ENCODE measurements at regions not wholly inside any gene's neighbourhood (a gene's known extent, or its start where the extent isn't known, plus 50 kb on each side); places are given as distances from the start of the nearest gene placed in this dataset.

DNA sequence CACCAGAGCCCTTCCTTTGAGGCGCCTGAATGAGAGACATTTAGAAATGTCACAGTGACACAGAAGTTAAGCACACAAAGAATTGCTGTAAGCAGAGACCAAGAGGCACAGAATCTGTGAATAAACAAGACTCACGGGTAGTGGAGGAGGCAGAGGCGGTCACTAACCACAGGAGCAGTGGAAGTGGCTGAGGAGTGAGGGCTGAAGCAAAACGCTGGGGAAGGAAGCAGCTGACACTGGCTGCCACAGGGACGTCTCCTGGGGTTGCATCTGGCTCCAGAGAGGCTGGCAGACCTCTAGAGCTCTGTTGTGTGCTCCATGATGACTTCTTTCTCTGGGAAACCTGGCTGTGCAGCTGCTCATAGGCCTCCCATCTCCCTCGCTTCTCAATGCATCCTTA, 65.0 kb upstream of the SLC2A12 start:
- H3K4me3 ChIP-seq, result no peak overlapping the region
- no peaks in the 10 kb centered on the region for H3K27me3 ChIP-seq
- DNase-seq, result no peak
- H3K9ac ChIP-seq (ENCODE audit: low read depth in 2 of 2, low read length in 2 of 2), result no peak overlapping the region
- no peaks in the 10 kb centered on the region for H3K4me1 ChIP-seq
- H3K27ac ChIP-seq, result no peak overlapping the region
- no peaks in the 10 kb centered on the region for H3K36me3 ChIP-seq
- H3K9me3 ChIP-seq, result no peaks in the 10 kb centered on the region
- intact Hi-C loops (cut with DNase I), result no loop called here
- TF ChIP-seq, protein P1, sequence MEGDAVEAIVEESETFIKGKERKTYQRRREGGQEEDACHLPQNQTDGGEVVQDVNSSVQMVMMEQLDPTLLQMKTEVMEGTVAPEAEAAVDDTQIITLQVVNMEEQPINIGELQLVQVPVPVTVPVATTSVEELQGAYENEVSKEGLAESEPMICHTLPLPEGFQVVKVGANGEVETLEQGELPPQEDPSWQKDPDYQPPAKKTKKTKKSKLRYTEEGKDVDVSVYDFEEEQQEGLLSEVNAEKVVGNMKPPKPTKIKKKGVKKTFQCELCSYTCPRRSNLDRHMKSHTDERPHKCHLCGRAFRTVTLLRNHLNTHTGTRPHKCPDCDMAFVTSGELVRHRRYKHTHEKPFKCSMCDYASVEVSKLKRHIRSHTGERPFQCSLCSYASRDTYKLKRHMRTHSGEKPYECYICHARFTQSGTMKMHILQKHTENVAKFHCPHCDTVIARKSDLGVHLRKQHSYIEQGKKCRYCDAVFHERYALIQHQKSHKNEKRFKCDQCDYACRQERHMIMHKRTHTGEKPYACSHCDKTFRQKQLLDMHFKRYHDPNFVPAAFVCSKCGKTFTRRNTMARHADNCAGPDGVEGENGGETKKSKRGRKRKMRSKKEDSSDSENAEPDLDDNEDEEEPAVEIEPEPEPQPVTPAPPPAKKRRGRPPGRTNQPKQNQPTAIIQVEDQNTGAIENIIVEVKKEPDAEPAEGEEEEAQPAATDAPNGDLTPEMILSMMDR (IDR thresholded peaks at IDR 0.05), result no peak

- no peak overlapping the region for H3K4me3 ChIP-seq
- H3K27ac ChIP-seq, result no peak overlapping the region
- no peaks in the 10 kb centered on the region for H3K4me1 ChIP-seq
- no peak overlapping the region for H3K9ac ChIP-seq (ENCODE audit: low read depth in 2 of 2, low read length in 2 of 2)
- intact Hi-C loops (cut with DNase I), result no loop called here
- H3K27me3 ChIP-seq, result no peaks in the 10 kb centered on the region
- H3K36me3 ChIP-seq, result no peaks in the 10 kb centered on the region
- TF ChIP-seq, protein P1 (IDR thresholded peaks at IDR 0.05), result no peak
- no peak for DNase-seq
- no peaks in the 10 kb centered on the region for H3K9me3 ChIP-seq
These were observed 63.3 kb upstream of the SLC2A12 start for GRCh38 chr6:134115715-134116074.

DNA sequence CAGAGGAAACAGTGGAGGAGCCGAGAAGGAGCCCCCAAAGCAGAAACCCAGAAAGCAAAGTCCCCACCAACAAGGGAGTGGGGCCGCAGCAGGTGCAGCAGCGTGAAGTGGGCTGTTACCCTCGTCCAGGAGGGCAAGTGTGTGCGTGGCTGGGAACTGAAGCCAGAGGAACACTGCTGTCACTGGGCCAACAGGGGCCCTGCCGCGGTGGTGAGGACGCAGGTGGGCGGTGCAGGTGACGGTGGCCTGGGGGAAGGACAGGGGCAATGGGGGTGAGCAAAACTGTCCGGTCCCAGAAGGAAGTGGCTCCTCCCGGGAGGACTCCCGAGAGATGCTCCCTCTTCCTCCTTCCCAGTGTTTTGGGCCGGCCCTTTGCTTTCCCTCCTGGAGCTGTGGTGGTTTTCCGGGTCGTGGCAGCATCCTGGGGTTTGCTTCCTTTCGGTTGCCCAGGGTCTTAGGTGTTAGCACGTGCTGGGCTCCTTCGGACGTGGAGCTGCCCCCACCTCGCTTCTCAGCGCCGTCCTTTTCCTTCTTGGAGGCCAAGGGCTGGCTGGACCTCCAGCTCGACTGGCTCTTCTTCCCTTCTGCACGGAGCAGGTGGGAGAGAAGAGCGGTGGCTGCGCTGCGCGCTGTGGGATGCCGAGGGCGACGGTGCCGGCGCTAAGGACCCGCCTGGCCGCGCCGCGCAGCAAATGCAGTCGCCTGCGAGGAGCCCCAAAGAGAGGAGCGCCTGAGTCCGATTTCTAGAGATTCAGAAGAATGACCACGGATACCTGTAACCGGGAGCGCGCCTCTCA, 62.7 kb upstream of the SLC2A12 start:
- intact Hi-C loops (cut with DNase I), result loop anchor here (5.0 kb wide), 1 partner anchor 827 kb away; no protein-coding TSS in a partner anchor
- Histone ChIP-seq H3K27ac (no peak overlapping the region), H3K36me3 (no peaks in the 10 kb centered on the region), H3K4me1 (no peaks in the 10 kb centered on the region), H3K4me3 (no peak overlapping the region), H3K27me3 (no peaks in the 10 kb centered on the region), H3K9me3 (no peaks in the 10 kb centered on the region), H3K9ac (ENCODE audit: low read depth in 2 of 2, low read length in 2 of 2) (no peak overlapping the region)
- DNase-seq, result no peak
- TF ChIP-seq, protein P1 (IDR thresholded peaks at IDR 0.05), result no peak

GRCh38 chr6:134114489-134114888, 62.1 kb upstream of the SLC2A12 start:
- intact Hi-C loops (cut with DNase I), result loop anchor here (5.0 kb wide), 1 partner anchor 828 kb away; no protein-coding TSS in a partner anchor

DNA sequence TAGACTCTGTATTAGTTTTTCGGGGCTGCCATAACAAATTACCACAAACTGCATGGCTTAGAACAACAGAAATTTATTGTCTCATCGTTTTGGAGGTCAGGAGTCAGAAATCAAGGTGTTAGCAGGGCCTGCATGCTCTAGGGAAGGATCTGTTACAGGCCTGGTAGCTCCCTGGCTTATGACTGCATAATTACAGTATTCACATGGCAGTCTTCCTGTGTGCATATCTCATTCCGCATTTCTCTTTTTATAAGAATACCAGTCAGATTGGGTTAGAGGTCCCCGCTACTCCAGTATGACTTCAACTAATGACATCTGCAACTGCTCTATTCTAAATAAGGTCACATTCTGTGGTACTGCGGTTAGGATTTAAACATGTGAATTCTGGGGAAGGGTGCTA, 59.3 kb upstream of the SLC2A12 start:
- H3K27ac ChIP-seq, result no peak overlapping the region
- no peaks in the 10 kb centered on the region for H3K9me3 ChIP-seq
- no peaks in the 10 kb centered on the region for H3K27me3 ChIP-seq
- no peak for DNase-seq
- no peaks in the 10 kb centered on the region for H3K4me1 ChIP-seq
- no peak overlapping the region for H3K4me3 ChIP-seq
- TF ChIP-seq, protein P1 (IDR thresholded peaks at IDR 0.05), result no peak
- intact Hi-C loops (cut with DNase I), result loop anchor here (5.0 kb wide), 1 partner anchor 831 kb away; no protein-coding TSS in a partner anchor
- no peak overlapping the region for H3K9ac ChIP-seq (ENCODE audit: low read depth in 2 of 2, low read length in 2 of 2)
- H3K36me3 ChIP-seq, result no peaks in the 10 kb centered on the region

More at GRCh38 chr6:134114489-134114888, 62.1 kb upstream of the SLC2A12 start:
- DNase-seq, result no peak
- TF ChIP-seq, protein P1 (IDR thresholded peaks at IDR 0.05), result no peak
- H3K4me1 ChIP-seq, result no peaks in the 10 kb centered on the region
- no peak overlapping the region for H3K27ac ChIP-seq
- no peak overlapping the region for H3K4me3 ChIP-seq
- no peaks in the 10 kb centered on the region for H3K36me3 ChIP-seq
- no peaks in the 10 kb centered on the region for H3K27me3 ChIP-seq
- no peak overlapping the region for H3K9ac ChIP-seq (ENCODE audit: low read depth in 2 of 2, low read length in 2 of 2)
- H3K9me3 ChIP-seq, result no peaks in the 10 kb centered on the region
